ENCODE measurements at regions not wholly inside any gene's neighbourhood (a gene's known extent, or its start where the extent isn't known, plus 50 kb on each side); places are given as distances from the start of the nearest gene placed in this dataset.

- TF ChIP-seq CTCF (conservative IDR thresholded peaks at IDR 0.05; ENCODE audit: low read length) (no peak), EZH2phosphoT487 (IDR thresholded peaks at IDR 0.05; ENCODE audit: borderline replicate concordance, low read depth, low read length) (no peak)
Measured at GRCh38 chr10:109166935-109167334, 756.4 kb downstream of the XPNPEP1 start.

Data from OCI-LY7 (cell line).